Keratinocyte (primary cell): ENCODE measurements at regions not wholly inside any gene's neighbourhood (a gene's known extent, or its start where the extent isn't known, plus 50 kb on each side); places are given as distances from the start of the nearest gene placed in this dataset.

Experiments used
- DNase-seq: peaks from one replicate; pipeline ENCODE4 v3.0.0-alpha.2; 2011; ENCODE audit warnings: low read depth, missing footprints, low spot score
- FAIRE-seq: peaks from 2 replicates; lab custom pipeline; 2011; peaks lifted over from hg19 to GRCh38; lab: Jason Lieb, UNC
- H2AFZ ChIP-seq: 2 replicates; pipeline ENCODE4 v1.6.0; 2012; ENCODE audit warnings: low read length, control low read depth, inconsistent platforms; ENCODE audit not compliant: control insufficient read depth
- H3K27ac ChIP-seq: 2 replicates; pipeline ENCODE4 v1.5.1; 2011; ENCODE audit warnings: low read length; ENCODE audit not compliant: control insufficient read depth, insufficient read depth
- H3K27me3 ChIP-seq: 3 replicates; pipeline ENCODE4 v1.6.0; 2011; ENCODE audit warnings: low read length; ENCODE audit not compliant: control insufficient read depth, insufficient read depth; ENCODE audit errors: extremely low read depth
- H3K36me3 ChIP-seq, 2 experiments: 2 replicates in 1 of 2; 3 replicates in 1 of 2; pipeline ENCODE4 v1.5.1; 2011; ENCODE audit warnings: low read length in 2 of 2, mild to moderate bottlenecking in 1 of 2; ENCODE audit not compliant: control insufficient read depth in 2 of 2, insufficient read depth in 2 of 2; ENCODE audit errors: extremely low read depth in 1 of 2
- H3K4me1 ChIP-seq: 3 replicates; pipeline ENCODE4 v1.5.1; 2011; ENCODE audit warnings: low read length; ENCODE audit not compliant: control insufficient read depth, insufficient read depth; ENCODE audit errors: extremely low read depth
- H3K4me2 ChIP-seq: 3 replicates; pipeline ENCODE4 v1.6.0; 2011; ENCODE audit warnings: low read depth, low read length; ENCODE audit not compliant: control insufficient read depth, insufficient read depth; ENCODE audit errors: extremely low read depth
- H3K4me3 ChIP-seq, 3 experiments: fragments of 200-600 bp in 1 of 3; sonication (generic) in 1 of 3; 2 replicates in 2 of 3; 3 replicates in 1 of 3; pipeline ENCODE4 v1.5.1; 2011 to 2016; ENCODE audit warnings: low read length in 3 of 3, mild to moderate bottlenecking in 3 of 3, control low read depth in 2 of 3, inconsistent platforms in 1 of 3, low read depth in 1 of 3, mixed read lengths in 1 of 3, mixed run types in 1 of 3, moderate library complexity in 1 of 3; ENCODE audit not compliant: control insufficient read depth in 2 of 3, insufficient read depth in 2 of 3; ENCODE audit errors: extremely low read depth in 1 of 3
- H3K79me2 ChIP-seq: 2 replicates; pipeline ENCODE4 v1.6.0; 2012; ENCODE audit warnings: low read length; ENCODE audit not compliant: control insufficient read depth, insufficient read depth
- H3K9ac ChIP-seq: 3 replicates; pipeline ENCODE4 v1.6.0; 2011; ENCODE audit warnings: low read length; ENCODE audit not compliant: control insufficient read depth, insufficient read depth; ENCODE audit errors: extremely low read depth
- H3K9me1 ChIP-seq: 3 replicates; pipeline ENCODE4 v1.6.0; 2011; ENCODE audit warnings: low read length; ENCODE audit not compliant: control insufficient read depth, insufficient read depth; ENCODE audit errors: extremely low read depth
- H3K9me3 ChIP-seq: 2 replicates; pipeline ENCODE4 v1.5.1; 2012; ENCODE audit warnings: low read depth, low read length; ENCODE audit not compliant: control insufficient read depth
- H4K20me1 ChIP-seq: 3 replicates; pipeline ENCODE4 v1.6.0; 2011; ENCODE audit warnings: low read length; ENCODE audit not compliant: control insufficient read depth, insufficient read depth; ENCODE audit errors: extremely low read depth
- CTCF ChIP-seq, 3 experiments: IDR thresholded peaks in 1 of 3; conservative IDR thresholded peaks in 1 of 3; optimal IDR thresholded peaks in 1 of 3; 2 replicates in 2 of 3; 3 replicates in 1 of 3; pipeline versions ENCODE3 to v1.5.1; 2011; ENCODE audit warnings: low read length in 3 of 3, mild to moderate bottlenecking in 3 of 3, moderate library complexity in 2 of 3, control low read depth in 1 of 3, inconsistent platforms in 1 of 3; ENCODE audit not compliant: insufficient read depth in 2 of 3; ENCODE audit errors: extremely low read depth in 1 of 3
- EZH2 ChIP-seq: IDR thresholded peaks from one replicate; pipeline ENCODE4 v1.6.1; 2012; ENCODE audit warnings: inconsistent platforms, mild to moderate bottlenecking, low read length, moderate library complexity
- dilution Hi-C: fragments of 300-500 bp; cut with MboI; formaldehyde crosslinking; loops from one replicate; pipeline ENCODE4 v1.7.0; 2020; ENCODE audit warnings: low sequenced_read_pairs; ENCODE audit not compliant: extremely low pct_ligation_motif_present

- Histone ChIP-seq H3K36me3 (no peaks in the 10 kb centered on the region), H3K4me1 (no peaks in the 10 kb centered on the region), H3K4me2 (no peak overlapping the region), H3K27me3 (no peaks in the 10 kb centered on the region), H4K20me1 (no peaks in the 10 kb centered on the region), H3K27ac (no peak overlapping the region), H3K9me1 (no peaks in the 10 kb centered on the region), H3K79me2 (no peaks in the 10 kb centered on the region), H3K4me3 (no peak overlapping the region), H3K9me3 (no peaks in the 10 kb centered on the region), H2AFZ (no peak overlapping the region), H3K9ac (no peak overlapping the region)
- TF ChIP-seq EZH2 (no peak), CTCF (optimal IDR thresholded peaks at IDR 0.05 in 1 of 3, IDR thresholded peaks at IDR 0.05 in 1 of 3, conservative IDR thresholded peaks at IDR 0.05 in 1 of 3; ENCODE audit: extremely low read depth in 1 of 3, insufficient read depth in 2 of 3, low read length in 3 of 3) (no peak)
- DNase-seq (no peak), FAIRE-seq (no peak)
- dilution Hi-C loops, result no loop called here
These were observed 992.8 kb upstream of the ADGRL2 start for GRCh38 chr1:80807981-80808380.

- Histone ChIP-seq H3K36me3 (no peaks in the 10 kb centered on the region), H3K4me3 (no peak overlapping the region), H2AFZ (no peak overlapping the region), H3K27ac (no peak overlapping the region), H4K20me1 (no peaks in the 10 kb centered on the region), H3K4me2 (no peak overlapping the region), H3K9ac (no peak overlapping the region), H3K9me1 (no peaks in the 10 kb centered on the region), H3K27me3 (no peaks in the 10 kb centered on the region), H3K4me1 (no peaks in the 10 kb centered on the region), H3K79me2 (no peaks in the 10 kb centered on the region), H3K9me3 (no peaks in the 10 kb centered on the region)
- dilution Hi-C loops, result no loop called here
- DNase-seq (no peak), FAIRE-seq (no peak)
- TF ChIP-seq EZH2 (no peak), CTCF (optimal IDR thresholded peaks at IDR 0.05 in 1 of 3, IDR thresholded peaks at IDR 0.05 in 1 of 3, conservative IDR thresholded peaks at IDR 0.05 in 1 of 3; ENCODE audit: extremely low read depth in 1 of 3, insufficient read depth in 2 of 3, low read length in 3 of 3) (no peak)
These were observed 994.3 kb upstream of the ADGRL2 start for GRCh38 chr1:80806431-80806830.
